ENCODE measurements at regions not wholly inside any gene's neighbourhood (a gene's known extent, or its start where the extent isn't known, plus 50 kb on each side); places are given as distances from the start of the nearest gene placed in this dataset.
"Not testable (repeated sequence)": the region's sequence is repeated elsewhere in the genome, so short reads cannot be mapped to it uniquely, and the experiment has no call there.

DNA sequence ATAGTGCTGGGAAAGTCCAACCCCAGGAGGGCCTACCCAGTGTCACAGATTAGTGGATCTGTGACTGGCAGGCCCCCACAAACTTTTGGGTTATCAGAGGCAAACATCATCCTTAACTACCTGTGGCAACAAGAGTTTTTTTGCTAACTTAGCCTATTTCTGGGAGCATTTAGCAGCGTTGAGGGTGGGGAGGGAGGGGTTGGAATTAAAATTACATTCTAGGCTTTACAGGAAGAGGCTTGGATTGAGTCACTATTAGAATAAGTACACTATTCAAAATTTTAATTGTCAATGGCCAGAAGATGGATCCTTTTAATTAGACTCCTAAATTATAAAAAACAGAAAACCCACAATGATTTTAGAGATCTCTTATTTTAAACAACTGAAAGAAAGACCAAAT is 267.9 kb upstream of the NPSR1 start:
- no peak for DNase-seq (ENCODE audit: low read depth)

DNA sequence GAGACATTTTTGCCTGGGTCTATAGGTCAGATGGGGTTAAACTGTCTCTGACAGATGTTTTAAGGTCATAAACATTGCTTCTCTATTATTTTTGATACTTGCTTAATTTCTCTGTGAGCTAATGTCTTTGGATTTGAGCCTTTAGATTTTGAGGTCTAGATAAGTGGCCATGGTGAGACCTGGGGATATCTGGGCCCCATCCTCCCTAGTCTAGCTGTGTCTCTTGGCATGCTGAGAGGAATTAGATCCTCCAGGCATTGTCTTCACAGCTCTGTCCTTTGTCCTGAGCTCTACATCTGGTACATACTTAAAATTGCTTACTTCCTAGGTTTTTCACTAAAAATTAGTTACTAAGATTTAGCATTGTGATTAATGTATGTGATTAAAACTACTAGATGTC is 265.0 kb upstream of the NPSR1 start:
- DNase-seq (ENCODE audit: low read depth) = no peak

DNA sequence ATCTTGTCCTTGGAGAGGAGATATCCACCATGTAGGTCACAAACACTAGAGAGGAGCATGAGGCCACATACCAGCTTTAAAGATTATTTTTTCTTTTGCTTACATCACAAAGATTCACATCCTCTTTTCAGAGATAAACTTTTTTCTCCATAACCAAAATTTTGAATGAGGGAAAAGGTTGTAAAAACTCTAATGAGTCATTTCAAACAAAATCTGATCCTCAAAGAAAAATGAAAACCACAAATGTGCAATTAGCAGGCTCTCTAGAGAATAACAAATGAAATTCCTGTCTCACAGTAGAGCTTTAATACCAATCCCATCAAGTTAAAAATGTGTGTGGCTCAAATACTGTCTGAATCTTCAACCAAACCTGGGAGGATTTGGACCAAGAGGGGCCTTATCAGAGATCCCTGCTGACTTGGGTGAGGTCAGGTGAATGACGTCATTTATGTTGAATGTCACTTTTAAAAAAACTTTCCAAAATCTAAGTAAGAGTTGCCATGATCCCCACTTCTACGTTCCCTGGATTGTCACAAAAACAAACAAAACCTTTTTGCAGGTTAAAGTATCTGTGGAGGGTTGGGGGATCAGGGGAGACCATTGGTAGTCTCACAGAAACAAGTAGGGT is 261.5 kb upstream of the NPSR1 start:
- DNase-seq (ENCODE audit: low read depth) = peak; percentile 13

DNA sequence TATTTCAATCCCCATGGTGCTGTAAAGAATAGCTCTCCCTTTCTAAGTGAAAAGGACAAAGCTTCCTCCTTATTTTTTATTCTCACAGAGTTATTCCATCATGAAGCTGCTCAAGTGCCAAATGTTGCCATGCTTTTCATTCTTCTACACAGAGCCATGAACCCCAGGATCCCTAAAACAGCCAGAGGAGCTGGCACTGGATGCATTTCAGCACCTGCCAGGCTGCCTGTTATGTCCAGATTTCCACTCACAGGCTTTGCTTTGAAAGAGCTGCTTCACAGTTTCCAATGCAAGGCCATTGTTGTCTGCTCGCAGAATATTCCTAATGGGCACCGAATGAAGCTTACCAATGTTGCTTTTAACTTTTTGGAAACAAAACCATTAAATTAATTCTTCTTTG is 256.2 kb upstream of the NPSR1 start:
- DNase-seq (ENCODE audit: low read depth) = no peak

DNA sequence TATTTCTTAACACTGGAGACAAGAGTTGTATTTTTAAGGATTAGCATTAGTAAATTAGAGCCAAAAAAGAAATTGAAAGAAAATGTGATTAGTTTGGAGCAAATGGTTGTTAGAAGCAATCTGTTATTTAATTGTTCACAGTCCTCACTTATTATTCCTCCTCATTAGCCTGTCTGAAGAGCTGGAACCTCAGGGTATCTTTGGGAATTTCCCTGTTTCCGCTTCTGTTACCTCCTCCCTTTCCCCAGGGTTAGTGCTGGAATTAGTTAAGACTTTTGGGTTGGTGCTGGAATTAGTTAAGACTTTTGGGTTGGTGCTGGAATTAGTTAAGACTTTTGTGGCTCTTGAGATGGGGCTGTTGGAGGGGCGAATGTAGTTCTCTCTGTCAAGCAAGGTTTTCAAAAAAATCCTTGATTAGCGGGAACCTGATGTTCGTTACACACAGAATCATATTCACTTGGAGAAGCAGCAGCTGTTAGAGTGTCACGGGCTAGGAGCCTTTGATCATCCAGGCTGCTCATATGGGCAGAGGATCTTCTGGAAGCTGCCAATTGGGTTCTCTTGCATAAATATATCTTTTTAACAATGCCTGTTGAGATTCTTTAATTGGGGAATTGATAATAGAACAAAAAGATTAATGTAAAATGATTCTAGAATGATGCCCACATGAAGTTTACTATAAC is 251.0 kb upstream of the NPSR1 start:
- no peak for DNase-seq (ENCODE audit: low read depth)

DNA sequence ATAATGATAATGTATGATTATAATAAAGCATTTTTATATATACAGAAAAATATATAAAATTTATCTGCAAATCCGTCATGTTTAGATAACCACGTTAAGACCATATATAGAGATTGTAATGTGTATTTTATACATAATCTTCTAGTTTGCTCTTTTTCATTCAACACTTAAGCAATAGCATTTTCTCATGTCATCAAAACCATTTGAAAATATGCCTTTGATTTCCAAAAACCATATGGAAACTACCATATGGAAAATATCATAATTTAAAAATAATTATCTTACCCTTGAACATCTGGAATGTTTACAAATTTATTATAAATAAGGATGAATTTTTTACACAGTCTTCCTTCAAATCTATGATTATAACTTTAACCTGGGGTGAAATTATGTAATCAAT is 250.4 kb upstream of the NPSR1 start:
- no peak for DNase-seq (ENCODE audit: low read depth)

DNA sequence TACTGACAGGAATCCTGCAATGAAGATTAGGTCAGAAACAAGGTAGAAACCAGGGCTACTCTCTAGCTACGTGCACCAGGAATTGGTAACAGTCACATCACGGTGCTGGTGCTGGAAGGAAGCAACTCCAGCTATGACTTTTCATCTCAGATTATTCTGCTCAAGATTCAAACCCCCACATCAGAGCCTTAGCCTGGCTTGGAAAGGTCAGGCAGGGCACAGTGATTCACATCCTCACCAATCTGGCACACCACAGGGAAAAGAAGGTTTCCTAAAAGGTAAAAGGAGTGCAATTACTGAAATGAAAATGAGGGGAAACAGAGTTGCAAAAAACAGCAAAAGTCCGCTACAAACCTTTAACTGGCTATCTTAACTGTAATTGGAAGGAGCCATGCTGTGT is 240.2 kb upstream of the NPSR1 start:
- DNase-seq (ENCODE audit: low read depth) = no peak

DNA sequence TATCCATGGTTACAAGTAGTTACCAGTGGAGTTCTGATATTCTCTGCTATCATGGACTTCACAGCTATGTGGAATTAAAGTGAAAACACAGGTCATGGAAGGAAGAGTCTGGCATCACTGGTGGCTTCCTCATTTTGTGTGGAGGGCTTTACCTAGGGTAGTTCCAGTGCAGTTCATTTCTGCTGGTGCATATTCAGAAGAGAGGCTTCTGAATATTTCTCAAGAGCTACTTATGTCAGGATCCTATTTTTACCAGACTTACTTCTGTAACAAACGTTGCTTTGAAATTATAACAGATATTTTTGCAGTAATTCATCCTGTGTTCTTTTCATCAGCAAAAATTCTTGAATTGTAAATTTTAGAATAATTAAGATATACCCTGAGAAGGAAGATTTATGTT is 236.5 kb upstream of the NPSR1 start:
- DNase-seq (ENCODE audit: low read depth) = no peak

DNA sequence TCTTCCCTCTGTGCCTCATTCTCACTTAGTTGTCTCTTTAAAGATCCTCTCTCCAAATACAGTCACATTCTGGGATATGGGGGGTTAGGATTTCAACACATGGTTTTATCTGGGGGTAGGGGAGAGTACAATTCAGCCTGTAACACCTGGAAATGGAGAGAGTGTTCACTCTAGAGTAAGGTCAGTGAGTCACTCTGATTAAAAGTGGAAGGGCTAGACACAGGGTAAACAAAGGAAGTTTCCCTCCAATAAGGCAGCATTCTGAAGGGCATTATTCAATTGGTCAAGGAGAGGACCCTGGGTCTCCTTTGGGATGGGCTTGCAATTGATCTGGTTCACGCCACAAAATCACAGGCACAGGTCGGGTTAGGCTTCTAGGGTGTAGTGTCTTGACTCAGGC is 232.8 kb upstream of the NPSR1 start:
- DNase-seq (ENCODE audit: low read depth) = no peak

DNA sequence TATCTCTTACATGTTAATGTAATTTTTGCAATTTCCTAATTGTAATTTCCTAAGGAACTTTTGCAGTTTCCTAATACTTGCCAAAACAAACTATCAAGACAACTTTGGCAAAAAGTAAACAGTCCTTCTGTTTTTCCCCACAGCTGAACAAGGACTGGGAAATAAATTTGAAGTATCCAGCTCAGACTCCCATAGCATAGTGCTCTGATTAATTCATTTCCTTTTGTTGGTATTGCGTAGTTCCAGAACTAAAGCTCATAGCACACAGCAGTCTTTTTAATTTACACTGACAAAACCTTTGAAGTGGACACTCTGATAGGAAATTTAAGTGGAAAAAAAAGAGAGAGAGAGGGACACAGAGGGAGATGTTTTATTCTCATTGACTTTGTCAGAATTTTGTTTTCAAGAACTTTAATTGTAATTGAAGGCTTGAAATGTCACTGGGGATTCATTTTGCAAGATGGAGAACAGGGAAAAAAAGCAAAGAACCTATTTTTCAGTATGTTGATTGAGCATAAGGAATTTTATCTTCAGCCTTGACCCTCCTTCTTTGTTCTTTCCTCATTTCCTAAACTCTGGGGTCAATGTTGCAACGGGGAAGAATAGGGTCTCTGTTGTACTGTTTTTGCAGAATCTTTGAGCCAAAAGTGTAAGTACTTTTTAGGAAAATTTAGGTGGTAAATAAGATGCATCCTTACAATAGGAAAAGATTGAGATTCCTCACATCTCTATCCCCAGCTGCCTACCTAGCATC is 232.2 kb upstream of the NPSR1 start:
- DNase-seq (ENCODE audit: low read depth) = no peak

DNA sequence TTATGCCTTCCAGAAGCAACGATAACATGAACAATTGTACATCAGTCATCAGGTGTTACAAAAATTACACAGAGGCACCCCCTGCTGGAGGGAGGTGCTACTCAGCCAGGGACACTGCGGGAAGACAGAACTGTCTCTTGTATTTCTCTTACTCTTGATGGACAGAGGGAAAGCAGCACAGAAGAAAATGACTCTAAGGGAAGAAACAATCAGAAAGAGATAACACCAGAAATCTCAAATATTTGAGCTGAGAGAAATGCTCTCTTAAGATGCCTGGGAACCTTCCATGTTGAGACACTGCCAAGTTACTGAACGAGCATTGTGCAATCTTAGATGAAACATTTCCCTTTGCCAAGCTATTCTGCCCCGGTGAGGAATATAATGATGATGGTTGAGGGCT is 227.6 kb upstream of the NPSR1 start:
- DNase-seq (ENCODE audit: low read depth) = peak; percentile 36

DNA sequence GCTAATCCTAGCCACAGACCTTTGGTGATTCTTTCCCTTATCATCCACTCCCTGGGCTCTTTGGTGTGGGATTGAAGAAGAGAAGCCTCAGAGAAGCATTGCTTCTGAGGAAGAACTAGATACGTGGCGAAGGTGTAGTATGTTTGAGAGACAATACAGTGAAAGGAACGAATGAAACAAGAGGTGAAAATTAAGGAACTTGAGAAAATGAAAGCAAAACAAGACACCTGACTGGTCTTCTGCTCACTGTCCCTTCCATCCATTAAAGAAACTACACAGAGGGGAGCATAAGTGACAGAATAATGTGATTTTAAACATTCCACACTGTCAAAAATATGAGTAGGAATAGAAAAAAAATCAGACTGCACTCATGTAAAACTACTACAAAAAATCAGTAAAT is 219.6 kb upstream of the NPSR1 start:
- DNase-seq (ENCODE audit: low read depth) = no peak

DNA sequence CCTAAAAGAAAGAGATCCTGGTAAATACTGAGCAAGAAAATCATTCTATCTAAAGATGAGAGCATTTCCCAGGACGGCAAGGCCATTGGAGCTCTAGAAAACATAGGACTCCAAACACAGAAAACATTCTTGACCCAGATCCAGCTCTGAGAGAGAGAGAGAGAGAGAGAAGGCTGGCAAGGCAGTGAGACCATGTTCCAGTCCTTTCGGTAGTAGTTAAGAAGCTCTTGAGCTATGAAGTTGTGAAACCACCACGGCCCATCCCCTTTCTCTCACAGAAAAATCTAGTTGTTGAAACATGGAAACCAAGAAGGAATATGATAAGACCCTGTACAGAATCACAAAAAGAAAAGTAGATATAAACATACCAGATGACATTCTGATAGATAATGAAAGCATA is 212.4 kb upstream of the NPSR1 start:
- no peak for DNase-seq (ENCODE audit: low read depth)

DNA sequence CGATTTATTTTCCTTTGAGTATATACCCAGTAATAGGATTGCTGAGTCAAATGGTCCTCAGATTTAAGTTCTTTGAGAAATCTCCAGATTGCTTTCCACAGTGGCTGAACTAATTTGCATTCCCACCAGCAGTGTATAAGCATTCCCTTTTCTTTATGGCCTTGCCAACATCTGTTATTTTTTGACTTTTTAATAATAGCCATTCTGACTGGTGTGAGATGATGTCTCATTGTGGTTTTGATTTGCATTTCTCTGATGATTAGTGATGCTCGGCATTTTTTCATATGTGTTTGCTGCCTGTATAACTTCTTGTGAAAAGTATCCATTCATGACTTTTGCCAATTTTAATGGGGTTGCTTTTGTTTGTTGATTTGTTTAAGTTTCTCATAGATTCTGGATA is 209.5 kb upstream of the NPSR1 start:
- DNase-seq (ENCODE audit: low read depth) = not testable (repeated sequence)

DNA sequence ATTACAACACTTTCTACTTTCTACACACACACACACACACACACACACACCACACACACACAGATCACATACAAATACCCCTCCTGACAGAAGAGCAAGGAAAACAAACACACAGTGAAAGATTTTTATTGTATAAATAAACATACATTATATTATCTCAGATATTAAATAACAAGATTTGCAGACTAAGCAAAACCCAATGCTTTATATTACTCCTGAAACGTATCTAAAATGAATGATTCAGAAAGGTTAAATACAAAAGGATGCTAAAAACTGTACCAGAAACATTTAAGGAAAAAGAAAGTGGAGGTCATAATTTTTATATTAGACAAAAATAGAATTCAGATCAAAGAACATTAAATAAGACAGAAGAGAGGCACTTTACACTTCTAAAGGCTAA is 208.3 kb upstream of the NPSR1 start:
- DNase-seq (ENCODE audit: low read depth) = no peak

DNA sequence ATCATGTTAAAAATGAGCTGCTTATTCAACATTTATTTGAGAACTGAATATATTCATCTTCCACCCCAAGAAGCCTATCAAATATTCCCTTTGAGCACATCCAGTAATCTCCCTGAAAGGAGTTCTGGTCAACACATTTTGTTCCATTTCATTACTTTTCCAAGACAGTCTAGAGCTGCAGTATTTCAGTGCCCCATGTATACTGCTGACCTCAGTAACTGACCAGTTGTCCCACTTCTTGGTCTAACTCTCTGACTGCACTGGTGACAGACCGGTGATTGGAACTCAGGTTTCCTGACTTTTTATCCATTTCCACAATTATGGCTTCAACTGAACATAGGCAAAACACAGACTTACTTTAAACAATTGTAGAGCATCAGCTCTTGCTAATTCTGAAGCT is 206.8 kb upstream of the NPSR1 start:
- DNase-seq (ENCODE audit: low read depth) = no peak

DNA sequence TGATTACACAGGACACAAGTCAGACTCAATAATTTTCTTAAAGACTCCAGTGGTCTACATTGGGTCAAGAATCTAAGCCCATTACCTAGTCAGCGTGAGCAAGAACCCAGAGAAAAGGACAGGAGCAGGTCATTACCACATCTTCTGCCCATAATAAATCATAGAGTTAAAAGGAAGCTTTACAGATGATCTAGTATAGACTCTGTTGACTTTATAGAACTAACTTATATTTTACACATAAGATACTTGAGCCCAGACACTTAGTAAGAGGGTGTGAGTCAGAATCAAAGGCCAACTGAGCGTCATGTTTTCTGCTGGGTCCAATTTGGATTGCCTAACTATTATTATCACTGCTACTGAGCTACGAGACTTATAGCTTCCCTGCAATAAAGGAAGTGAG is 206.1 kb upstream of the NPSR1 start:
- DNase-seq (ENCODE audit: low read depth) = peak; percentile 51

DNA sequence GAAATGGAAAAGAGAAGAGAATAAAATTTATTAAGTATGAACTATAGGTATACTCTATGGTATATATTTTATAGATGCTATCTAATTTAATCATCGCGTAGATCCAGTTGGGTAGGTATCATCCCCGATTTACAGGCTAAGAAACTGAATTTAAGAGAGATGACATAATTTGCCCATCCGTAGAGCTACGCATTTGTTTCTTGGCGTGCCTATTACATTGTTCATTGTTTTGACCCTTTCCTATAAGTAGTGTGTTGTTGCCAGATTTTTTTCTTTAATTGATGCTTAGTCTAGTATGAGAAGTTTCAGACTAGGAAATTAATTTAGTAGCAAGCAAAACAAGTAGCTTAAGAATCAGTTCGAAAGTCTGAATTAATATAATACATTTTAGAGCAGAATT is 205.7 kb upstream of the NPSR1 start:
- DNase-seq (ENCODE audit: low read depth) = no peak

DNA sequence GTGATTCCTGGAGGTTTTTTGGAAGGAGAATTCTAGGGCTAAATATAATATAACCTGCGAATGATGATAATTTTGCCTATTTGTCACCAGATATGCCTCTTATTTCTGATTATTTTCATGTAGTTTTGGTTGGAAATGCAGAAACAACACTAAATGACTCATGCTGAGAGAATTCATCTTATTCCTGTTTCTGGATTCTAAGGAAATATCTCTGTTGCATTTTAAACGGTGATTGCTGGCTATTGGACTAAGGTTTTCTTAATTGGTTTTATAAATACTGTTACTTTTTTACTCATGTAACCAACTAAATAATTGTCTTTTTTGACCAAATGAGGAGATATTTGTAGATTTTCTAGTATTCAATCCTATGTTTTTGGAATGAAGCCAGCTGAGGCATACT is 204.9 kb upstream of the NPSR1 start:
- DNase-seq (ENCODE audit: low read depth) = no peak

DNA sequence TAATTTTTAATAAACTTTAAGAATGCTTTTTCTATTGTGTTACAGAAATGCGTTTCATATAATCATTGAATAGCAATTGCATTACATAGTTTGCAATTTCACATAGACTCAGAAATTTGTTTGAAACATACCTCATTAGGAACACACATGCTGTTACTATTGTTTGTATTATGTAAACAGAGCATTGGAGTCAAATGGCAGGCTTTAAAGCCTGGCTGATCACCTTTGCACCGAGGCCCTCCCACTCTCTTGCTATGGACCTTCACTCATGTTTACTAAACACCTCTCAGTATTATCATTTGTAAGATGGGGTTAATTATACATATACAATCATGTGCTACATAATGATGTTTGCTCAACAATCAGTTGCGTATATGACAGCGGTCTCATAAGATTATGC is 203.6 kb upstream of the NPSR1 start:
- no peak for DNase-seq (ENCODE audit: low read depth)

DNA sequence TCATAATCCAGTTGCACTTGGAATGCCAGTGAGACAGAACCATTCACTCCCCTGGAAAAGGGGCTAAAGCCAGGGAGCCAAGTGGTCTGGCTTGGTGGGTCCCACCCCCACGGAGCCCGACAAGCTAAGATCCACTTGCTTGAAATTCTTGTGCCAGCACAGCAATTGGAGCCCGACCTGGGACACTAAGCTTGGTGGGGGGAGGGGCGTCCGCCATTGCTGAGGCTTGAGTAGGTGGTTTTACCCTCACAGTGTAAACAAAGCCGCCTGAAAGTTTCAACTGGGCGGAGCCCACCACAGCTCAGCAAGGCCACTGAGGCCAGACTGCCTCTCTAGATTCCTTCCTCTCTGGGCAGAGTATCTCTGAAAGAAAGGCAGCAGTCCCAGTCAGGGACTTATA is 200.7 kb upstream of the NPSR1 start:
- DNase-seq (ENCODE audit: low read depth) = no peak

DNA sequence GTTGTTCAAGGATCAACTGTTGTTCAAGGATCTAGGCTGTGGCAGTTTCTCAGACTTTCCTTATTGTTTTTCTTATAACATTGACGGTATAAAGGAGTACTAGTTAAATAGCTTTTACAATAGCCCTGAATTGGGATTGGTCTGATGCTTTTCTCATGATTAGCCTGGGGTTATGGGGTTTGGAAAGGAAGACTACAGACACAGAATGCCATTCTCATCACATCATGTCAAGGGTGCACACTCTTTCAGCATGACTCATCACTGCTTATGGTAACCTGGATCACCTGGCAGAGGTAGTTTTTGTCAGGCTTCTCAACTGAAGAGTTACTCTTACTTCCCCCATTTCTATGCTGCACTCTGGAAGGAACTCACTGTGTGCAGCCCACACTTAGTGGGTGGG is 194.2 kb upstream of the NPSR1 start:
- peak; percentile 18 for DNase-seq (ENCODE audit: low read depth)

DNA sequence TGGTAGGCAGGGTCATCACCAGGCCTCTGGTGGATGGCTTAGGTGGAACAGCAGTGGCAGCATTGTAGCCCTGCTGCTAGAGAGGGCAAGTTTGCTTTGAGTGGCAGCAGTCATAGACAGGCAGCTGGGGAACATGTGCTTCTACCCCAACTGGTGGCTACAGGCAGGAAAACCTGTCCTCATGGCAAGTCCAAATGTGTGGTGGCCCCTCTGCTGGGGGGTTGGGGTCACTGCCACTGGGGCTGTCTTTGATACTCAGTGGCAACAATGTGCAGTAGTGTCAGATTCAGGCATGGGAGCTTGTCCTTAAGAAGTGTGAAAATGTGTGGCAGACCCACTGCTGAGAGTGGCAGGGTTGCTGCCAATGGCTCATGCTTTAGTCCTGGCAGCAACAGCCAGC is 186.2 kb upstream of the NPSR1 start:
- DNase-seq (ENCODE audit: low read depth) = no peak
